HG02678 (cell line): ENCODE measurements at regions not wholly inside any gene's neighbourhood (a gene's known extent, or its start where the extent isn't known, plus 50 kb on each side); places are given as distances from the start of the nearest gene placed in this dataset.
"Not testable (repeated sequence)": the region's sequence is repeated elsewhere in the genome, so short reads cannot be mapped to it uniquely, and the experiment has no call there.

Source experiments
- ATAC-seq: cut with Tn5 transposase; IDR thresholded peaks from one replicate; pipeline ENCODE4 v1.9.1; 2021; ENCODE audit warnings: mild to moderate bottlenecking, moderate library complexity; ENCODE audit not compliant: unreplicated experiment

GRCh38 chr15:26033493-26033892 lies 170.4 kb upstream of the ATP10A start:
- no peak for ATAC-seq

- ATAC-seq = no peak
These were observed 169.2 kb upstream of the ATP10A start for GRCh38 chr15:26032162-26032846.

DNA sequence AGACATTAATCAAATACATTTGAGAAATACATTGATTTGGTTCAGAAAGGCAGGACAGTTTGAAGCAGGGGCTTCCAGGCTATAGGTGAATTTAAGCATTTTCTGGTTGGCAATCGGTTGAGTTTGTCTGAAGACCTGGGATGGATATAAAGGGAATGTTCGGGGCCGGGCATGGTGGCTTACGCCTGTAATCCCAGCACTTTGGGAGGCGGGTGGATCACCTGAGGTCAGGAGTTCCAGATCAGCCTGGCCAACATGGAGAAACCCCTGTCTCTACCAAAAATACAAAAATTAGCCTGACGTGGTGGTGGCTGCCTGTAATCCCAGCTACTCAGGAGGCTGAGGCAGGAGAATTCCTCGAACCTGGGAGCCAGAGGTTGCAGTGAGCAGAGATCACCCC lies 166.5 kb upstream of the ATP10A start:
- not testable (repeated sequence) for ATAC-seq

DNA sequence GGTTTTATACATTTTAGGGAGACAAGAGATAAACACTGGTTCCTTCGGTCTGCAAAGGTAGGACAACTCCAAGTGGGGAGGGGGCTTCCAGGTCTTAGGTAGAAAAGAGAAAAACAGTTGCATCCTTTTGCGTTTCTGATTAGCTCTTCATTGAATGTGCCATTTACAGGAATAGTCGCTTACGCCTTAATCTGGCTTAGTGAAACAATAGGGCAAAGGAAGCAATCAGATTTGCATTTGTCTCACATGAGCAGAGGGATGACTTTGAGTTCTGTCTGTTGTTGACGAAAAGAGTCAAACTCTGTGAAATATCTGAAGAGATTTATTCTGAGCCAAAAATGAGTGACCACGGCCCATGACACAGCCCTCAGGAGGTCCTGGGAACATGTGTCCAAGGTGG lies 166.0 kb upstream of the ATP10A start:
- no peak for ATAC-seq

DNA sequence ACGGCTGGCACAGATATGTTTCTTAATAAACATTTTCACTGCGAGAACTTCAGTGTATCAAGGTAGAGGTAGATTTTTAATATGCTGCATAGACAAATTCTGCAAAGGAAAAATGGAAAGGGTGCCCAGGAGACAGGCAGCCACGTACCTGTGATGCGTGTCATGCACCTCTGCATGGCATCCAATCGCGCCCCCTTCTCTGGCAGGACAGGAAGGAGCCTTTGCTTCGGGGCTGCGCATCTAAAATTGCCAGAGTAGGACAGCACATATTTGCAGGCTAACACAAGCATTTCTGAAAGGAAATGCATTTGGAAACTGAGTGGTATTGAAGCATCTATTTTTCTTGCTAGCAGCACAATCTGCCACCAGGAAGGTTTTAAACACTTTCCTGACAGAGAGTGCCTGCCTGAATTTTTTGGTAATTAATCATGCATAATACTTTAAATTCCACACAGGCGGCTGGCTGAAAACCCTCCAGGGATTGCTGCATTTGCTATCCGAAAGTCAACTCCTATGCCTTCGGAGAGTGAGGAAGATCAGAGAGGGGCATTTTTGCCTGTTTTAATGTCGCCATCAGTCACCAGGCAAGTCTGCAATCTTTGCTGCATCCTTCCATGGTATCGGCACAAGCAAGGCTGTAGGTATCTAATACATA lies 165.1 kb upstream of the ATP10A start:
- ATAC-seq = no peak

DNA sequence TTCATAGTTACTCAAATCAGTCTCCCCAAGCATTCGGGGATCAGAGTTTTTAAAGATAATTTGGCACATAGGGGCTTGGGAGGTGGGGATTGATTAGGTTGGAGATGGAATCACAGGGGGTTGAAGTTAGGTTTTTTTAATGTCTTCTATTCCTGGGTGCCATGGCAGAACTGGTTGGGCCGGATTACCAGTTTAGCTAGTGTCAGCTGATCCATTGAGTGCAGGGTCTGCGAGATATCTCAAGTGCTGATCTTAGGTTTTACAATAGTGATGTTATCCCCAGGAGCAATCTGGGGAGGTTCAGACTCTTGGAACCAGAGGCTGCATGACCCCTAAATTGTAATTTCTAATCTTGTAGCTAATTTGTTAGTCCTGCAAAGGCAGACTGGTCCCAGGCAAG lies 163.5 kb upstream of the ATP10A start:
- not testable (repeated sequence) for ATAC-seq

GRCh38 chr15:26024241-26024640 lies 161.1 kb upstream of the ATP10A start:
- ATAC-seq = no peak

- no peak for ATAC-seq
These were observed 160.6 kb upstream of the ATP10A start for GRCh38 chr15:26023691-26024090.

DNA sequence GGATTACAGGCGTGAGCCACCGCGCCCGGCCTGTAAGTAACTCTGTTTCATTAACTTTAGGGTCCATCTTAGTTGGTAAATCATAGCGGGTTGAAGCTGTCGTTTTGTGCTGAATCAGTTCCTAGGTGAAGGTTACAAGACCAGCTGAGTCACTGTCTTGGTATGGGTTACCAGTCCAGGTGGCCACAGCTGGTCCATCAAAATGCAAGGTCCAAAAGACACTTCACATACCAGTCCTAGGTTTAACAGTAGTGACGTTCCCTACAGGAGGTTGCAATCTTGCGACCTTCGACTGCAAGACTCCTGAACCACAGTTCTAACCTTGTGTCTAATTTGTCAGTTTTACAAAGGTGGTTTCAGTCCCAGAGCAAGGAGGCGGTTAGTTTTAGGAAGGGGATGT lies 160.1 kb upstream of the ATP10A start:
- ATAC-seq = no peak

GRCh38 chr15:26020871-26021270 lies 157.7 kb upstream of the ATP10A start:
- no peak for ATAC-seq

GRCh38 chr15:26017665-26018064 lies 154.5 kb upstream of the ATP10A start:
- ATAC-seq = no peak

DNA sequence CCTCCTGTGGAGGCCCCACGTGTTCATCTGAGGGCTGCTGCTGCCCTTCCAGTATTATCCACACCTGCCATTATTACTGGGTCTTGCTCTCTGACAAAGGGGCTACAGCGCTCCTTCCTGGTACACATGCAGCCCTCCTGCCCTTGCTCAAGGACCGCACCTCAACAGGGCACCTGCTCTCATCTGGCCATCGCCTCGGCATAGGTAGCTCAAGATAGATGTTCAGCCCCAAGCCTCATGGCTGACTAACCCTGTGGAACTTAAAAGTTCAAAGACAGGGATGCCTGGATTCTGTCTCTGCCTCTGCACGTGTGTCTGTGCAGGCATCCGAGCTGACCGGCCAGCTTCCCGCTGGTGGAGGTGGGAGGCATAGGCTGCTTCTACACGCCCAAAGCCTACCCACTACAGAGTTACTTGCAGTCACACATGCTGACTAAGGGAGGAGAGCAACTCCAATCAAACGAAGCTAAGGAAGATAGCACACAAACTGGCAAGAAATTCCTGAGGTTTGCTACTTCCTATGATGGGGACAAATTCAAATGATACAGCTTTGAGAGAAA lies 152.5 kb upstream of the ATP10A start:
- ATAC-seq = no peak

DNA sequence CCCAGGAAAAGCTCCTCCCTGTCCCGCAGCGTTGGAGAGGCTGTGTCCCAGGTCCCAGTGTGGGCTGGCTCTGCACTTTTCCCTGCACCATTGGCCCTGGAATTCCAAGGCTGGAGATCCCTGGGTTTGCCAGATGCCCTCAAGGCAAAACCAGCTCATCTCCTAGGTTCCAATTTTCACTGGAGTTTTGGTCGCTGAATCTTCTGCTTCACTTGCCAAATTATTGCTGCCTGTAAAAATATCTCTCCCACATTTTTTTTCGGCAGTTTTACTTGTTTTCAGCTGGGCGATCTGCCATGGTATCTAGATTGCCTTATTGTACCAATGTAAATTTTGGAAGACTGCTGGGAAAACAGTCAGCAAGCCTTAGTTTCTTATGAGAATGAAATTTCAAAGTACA lies 150.9 kb upstream of the ATP10A start:
- no peak for ATAC-seq

GRCh38 chr15:26011916-26012315 lies 148.8 kb upstream of the ATP10A start:
- no peak for ATAC-seq

GRCh38 chr15:26007151-26007550 lies 144.0 kb upstream of the ATP10A start:
- ATAC-seq = no peak

DNA sequence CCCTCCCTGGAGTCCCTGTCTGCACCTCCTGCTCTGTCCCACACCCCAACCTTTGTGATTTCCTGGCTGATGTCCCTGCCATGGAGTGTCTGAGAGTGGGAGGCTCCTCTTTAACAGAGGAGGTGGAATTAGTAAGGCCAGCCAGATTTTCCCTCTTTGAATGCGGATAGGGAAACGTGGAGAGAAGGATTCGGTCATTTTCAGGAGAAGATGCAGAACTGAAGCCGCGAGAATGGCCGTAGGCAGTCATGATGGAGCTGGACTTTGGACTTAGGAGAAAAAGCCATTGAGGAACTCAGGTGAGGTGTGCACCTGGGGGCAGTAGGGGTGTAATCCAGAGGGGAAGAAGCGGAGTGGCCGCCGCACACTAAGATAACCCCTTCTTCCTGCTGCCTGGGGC lies 138.1 kb upstream of the ATP10A start:
- no peak for ATAC-seq

GRCh38 chr15:25993506-25993905 lies 130.4 kb upstream of the ATP10A start:
- no peak for ATAC-seq

GRCh38 chr15:25990220-25990619 lies 127.1 kb upstream of the ATP10A start:
- no peak for ATAC-seq

DNA sequence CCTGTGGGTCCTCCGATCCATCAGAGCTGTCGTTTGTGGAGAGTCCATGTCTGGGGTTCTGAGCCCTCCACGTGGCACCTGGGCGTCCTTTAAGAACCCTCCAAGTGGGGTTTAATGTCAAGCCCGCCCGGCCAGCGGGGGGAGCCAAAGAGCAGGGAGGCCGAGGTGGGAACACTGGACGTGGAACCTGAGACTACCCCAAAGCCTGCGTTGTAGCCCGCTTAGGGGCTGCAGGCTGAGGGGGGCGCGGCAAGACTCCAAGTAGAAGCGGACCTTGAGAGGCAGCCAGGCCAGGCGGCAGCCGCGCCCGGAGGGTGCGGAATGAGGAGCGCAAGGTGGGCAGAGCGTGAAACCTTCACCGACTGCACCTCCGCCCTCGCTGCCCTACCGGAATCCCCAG lies 126.2 kb upstream of the ATP10A start:
- no peak for ATAC-seq

- ATAC-seq = not testable (repeated sequence)
These were observed 125.6 kb upstream of the ATP10A start for GRCh38 chr15:25988716-25989115.

DNA sequence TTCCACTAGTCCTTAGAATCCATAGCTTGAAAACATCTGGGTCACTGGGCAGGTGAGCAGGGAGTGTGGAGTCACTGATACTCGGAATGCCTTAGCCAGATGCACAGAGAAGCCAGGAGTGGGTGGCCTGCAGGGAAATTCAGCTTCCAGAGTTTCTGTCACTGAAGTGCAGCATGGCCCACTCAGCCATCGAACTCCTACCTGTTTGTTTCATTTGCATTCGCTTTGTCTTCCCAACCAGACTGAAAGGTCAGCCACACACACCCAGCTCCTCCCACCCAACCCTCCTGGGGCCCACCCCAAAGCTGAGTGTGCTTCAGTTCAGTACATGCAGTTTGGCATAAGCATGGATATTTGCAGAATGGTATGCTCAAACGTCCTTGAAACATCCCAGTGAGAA lies 124.5 kb upstream of the ATP10A start:
- no peak for ATAC-seq

DNA sequence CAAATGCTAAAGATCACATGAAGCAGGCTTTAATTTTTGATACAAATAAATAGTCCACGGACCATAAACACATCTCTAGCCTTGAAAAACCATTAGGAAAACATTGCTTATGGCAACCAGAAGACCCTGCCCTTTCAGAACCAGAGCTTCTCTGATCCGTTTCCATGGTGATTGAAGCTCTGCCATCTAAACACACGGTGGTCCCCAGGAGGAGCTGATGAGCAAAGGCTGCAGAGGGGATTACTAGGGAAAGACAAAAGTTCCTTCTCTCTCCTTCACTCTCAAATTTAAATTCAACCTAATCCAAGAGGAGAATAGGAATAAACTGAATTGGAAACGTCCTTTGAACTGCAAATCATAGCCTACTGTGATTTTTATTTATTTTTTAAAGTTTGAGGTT lies 122.0 kb upstream of the ATP10A start:
- no peak for ATAC-seq
